ENCODE measurements at regions not wholly inside any gene's neighbourhood (a gene's known extent, or its start where the extent isn't known, plus 50 kb on each side); places are given as distances from the start of the nearest gene placed in this dataset.

DNA sequence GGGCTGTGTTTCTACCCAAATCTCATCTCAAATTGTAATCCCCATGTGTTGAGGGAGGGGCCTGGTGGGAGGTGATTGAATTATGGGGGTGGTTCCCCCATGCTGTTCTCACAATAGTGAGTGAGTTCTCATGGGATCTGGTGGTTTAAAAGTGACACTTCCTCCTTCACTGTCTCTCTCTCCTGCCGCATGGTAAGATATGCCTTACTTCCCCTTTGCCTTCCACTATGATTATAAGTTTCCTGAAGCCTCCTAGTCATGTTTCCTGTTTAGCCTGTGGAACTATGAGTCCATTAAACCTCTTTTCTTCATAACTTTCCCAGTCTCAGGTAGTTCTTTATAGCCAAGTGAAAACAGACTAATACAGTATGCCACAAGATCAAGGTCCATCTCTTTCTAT lies 70.0 kb upstream of the MSX1 start:
- no peak overlapping the region for H3K9ac ChIP-seq (ENCODE audit: low read depth, low read length, poor library complexity)
- no peak overlapping the region for H3K18ac ChIP-seq (ENCODE audit: low read length)
- H4K8ac ChIP-seq (ENCODE audit: low read depth, low read length), result no peak overlapping the region
- no peak overlapping the region for H2AK5ac ChIP-seq (ENCODE audit: low read depth, low read length)
- H3K27me3 ChIP-seq (ENCODE audit: control insufficient read depth in 3 of 3, insufficient read depth in 3 of 3, low read depth in 1 of 3, low read length in 3 of 3), result peaks cover 0 to 3% (median 2%) of the 10 kb centered on the region in 3 experiments
- H3K4me2 ChIP-seq (ENCODE audit: insufficient read depth, low read length, poor library complexity, severe bottlenecking), result no peak overlapping the region
- H2BK15ac ChIP-seq (ENCODE audit: low read length), result no peak overlapping the region
- DNase-seq (ENCODE audit: low spot score), result no peak
- WGBS, 2 donors (ENCODE audit: extremely low coverage in 2 of 2, insufficient read length in 2 of 2, insufficient replicate concordance in 1 of 2), result no CpG with 5 or more reads among the region's 1 CpG
- H3K79me1 ChIP-seq (ENCODE audit: low read depth, low read length), result no peaks in the 10 kb centered on the region
- no peak overlapping the region for H2BK120ac ChIP-seq (ENCODE audit: low read depth, low read length)
- no peak overlapping the region for H3K27ac ChIP-seq (replicated peaks; ENCODE audit: low read length)
- H3K9me3 ChIP-seq (replicated peaks in 1 of 2; ENCODE audit: control insufficient read depth in 2 of 2, insufficient read depth in 1 of 2, low read depth in 1 of 2, low read length in 2 of 2), result peaks cover 12% of the 10 kb centered on the region in 2 donors
- H2AFZ ChIP-seq (ENCODE audit: low read length), result no peak overlapping the region
- peaks cover 4 to 16% of the 10 kb centered on the region in 2 donors for H3K4me1 ChIP-seq (ENCODE audit: control insufficient read depth in 2 of 2, insufficient read depth in 1 of 2, low read depth in 1 of 2, low read length in 2 of 2)
- H3K36me3 ChIP-seq (replicated peaks in 1 of 2; ENCODE audit: control insufficient read depth in 2 of 2, insufficient read depth in 2 of 2, low read length in 2 of 2), result no peaks in the 10 kb centered on the region
- no peak overlapping the region for H3K4ac ChIP-seq (ENCODE audit: low read length)
- no peak overlapping the region for H2BK5ac ChIP-seq (ENCODE audit: low read length)
- H2BK12ac ChIP-seq (ENCODE audit: low read length), result no peak overlapping the region
- H3K4me3 ChIP-seq (ENCODE audit: low read length in 2 of 2), result no peak overlapping the region
- H3K14ac ChIP-seq (ENCODE audit: low read length), result no peak overlapping the region
- H4K91ac ChIP-seq (ENCODE audit: low read depth, low read length, poor library complexity), result no peak overlapping the region
- no peak overlapping the region for H3K23ac ChIP-seq (ENCODE audit: low read depth, low read length, poor library complexity)

DNA sequence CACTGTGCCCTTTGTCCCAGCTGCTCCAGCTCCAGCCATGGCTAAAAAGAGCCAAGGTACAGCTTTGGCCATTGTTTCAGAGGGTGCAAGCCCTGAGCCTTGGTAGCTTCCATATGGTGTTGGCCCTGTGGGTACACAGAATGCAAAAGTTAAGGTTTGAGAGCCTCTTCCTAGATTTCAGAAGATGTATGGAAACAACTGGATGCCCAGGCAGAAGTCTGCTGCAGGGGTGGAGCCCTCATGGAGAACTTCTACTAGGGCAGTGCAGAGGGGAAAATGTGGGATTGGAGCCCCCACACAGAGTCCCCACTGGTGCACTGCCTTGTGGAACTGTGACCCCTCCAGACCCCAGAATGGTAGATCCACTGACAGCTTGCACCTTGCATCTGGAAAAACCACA lies 70.9 kb upstream of the MSX1 start:
- H3K36me3 ChIP-seq (replicated peaks in 1 of 2; ENCODE audit: control insufficient read depth in 2 of 2, insufficient read depth in 2 of 2, low read length in 2 of 2), result no peaks in the 10 kb centered on the region
- H4K91ac ChIP-seq (ENCODE audit: low read depth, low read length, poor library complexity), result no peak overlapping the region
- H2BK120ac ChIP-seq (ENCODE audit: low read depth, low read length), result no peak overlapping the region
- H2BK15ac ChIP-seq (ENCODE audit: low read length), result no peak overlapping the region
- no peak overlapping the region for H3K4ac ChIP-seq (ENCODE audit: low read length)
- no peak overlapping the region for H2BK12ac ChIP-seq (ENCODE audit: low read length)
- H3K14ac ChIP-seq (ENCODE audit: low read length), result no peak overlapping the region
- H3K4me2 ChIP-seq (ENCODE audit: insufficient read depth, low read length, poor library complexity, severe bottlenecking), result no peak overlapping the region
- H3K18ac ChIP-seq (ENCODE audit: low read length), result no peak overlapping the region
- H3K9me3 ChIP-seq (replicated peaks in 1 of 2; ENCODE audit: control insufficient read depth in 2 of 2, insufficient read depth in 1 of 2, low read depth in 1 of 2, low read length in 2 of 2), result peaks cover 12% of the 10 kb centered on the region in 2 donors
- peaks cover 0 to 5% (median 2%) of the 10 kb centered on the region in 3 experiments for H3K27me3 ChIP-seq (ENCODE audit: control insufficient read depth in 3 of 3, insufficient read depth in 3 of 3, low read depth in 1 of 3, low read length in 3 of 3)
- no peak for DNase-seq (ENCODE audit: low spot score)
- no peak overlapping the region for H2AFZ ChIP-seq (ENCODE audit: low read length)
- H2BK5ac ChIP-seq (ENCODE audit: low read length), result no peak overlapping the region
- no peak overlapping the region for H3K4me3 ChIP-seq (ENCODE audit: low read length in 2 of 2)
- H3K4me1 ChIP-seq (ENCODE audit: control insufficient read depth in 2 of 2, insufficient read depth in 1 of 2, low read depth in 1 of 2, low read length in 2 of 2), result peaks cover 4 to 23% of the 10 kb centered on the region in 2 donors
- H4K8ac ChIP-seq (ENCODE audit: low read depth, low read length), result no peak overlapping the region
- no peak overlapping the region for H3K9ac ChIP-seq (ENCODE audit: low read depth, low read length, poor library complexity)
- no peak overlapping the region for H2AK5ac ChIP-seq (ENCODE audit: low read depth, low read length)
- H3K23ac ChIP-seq (ENCODE audit: low read depth, low read length, poor library complexity), result no peak overlapping the region
- no peak overlapping the region for H3K27ac ChIP-seq (replicated peaks; ENCODE audit: low read length)
- no peaks in the 10 kb centered on the region for H3K79me1 ChIP-seq (ENCODE audit: low read depth, low read length)

DNA sequence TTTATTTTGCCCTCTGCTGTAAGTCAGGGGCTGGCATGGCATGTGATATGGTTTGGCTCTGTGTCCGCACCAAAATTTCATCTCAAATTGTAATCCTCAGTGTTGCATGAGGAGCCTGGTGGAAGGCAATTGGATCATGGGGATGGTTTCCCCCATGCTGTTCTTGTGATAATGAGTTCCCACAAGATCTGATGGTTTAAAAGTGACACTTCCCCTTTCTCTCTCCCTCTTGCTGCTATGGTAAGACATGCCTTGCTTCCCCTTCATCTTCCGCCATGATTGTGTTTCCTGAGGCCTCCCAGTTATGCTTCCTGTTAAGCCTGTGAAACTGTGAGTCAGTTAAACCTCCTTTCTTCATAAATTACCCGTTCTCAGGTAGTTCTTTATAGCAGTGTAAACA lies 72.0 kb upstream of the MSX1 start:
- no peak overlapping the region for H2BK5ac ChIP-seq (ENCODE audit: low read length)
- H3K9ac ChIP-seq (ENCODE audit: low read depth, low read length, poor library complexity), result no peak overlapping the region
- no peak overlapping the region for H2BK12ac ChIP-seq (ENCODE audit: low read length)
- no peak overlapping the region for H2AK5ac ChIP-seq (ENCODE audit: low read depth, low read length)
- H2AFZ ChIP-seq (ENCODE audit: low read length), result no peak overlapping the region
- no peak overlapping the region for H3K18ac ChIP-seq (ENCODE audit: low read length)
- H3K4me3 ChIP-seq (ENCODE audit: low read length in 2 of 2), result no peak overlapping the region
- no peak overlapping the region for H3K4ac ChIP-seq (ENCODE audit: low read length)
- no CpG with 5 or more reads among the region's 3 CpGs for WGBS, 2 donors (ENCODE audit: extremely low coverage in 2 of 2, insufficient read length in 2 of 2, insufficient replicate concordance in 1 of 2)
- H4K8ac ChIP-seq (ENCODE audit: low read depth, low read length), result no peak overlapping the region
- H3K4me1 ChIP-seq (ENCODE audit: control insufficient read depth in 2 of 2, insufficient read depth in 1 of 2, low read depth in 1 of 2, low read length in 2 of 2), result peaks cover 4 to 23% of the 10 kb centered on the region in 2 donors
- H2BK120ac ChIP-seq (ENCODE audit: low read depth, low read length), result no peak overlapping the region
- DNase-seq (ENCODE audit: low spot score), result no peak
- no peak overlapping the region for H3K4me2 ChIP-seq (ENCODE audit: insufficient read depth, low read length, poor library complexity, severe bottlenecking)
- no peaks in the 10 kb centered on the region for H3K79me1 ChIP-seq (ENCODE audit: low read depth, low read length)
- H3K36me3 ChIP-seq (replicated peaks in 1 of 2; ENCODE audit: control insufficient read depth in 2 of 2, insufficient read depth in 2 of 2, low read length in 2 of 2), result no peaks in the 10 kb centered on the region
- H3K14ac ChIP-seq (ENCODE audit: low read length), result no peak overlapping the region
- H3K27ac ChIP-seq (replicated peaks; ENCODE audit: low read length), result no peak overlapping the region
- no peak overlapping the region for H4K91ac ChIP-seq (ENCODE audit: low read depth, low read length, poor library complexity)
- peaks cover 10 to 12% of the 10 kb centered on the region in 2 donors for H3K9me3 ChIP-seq (replicated peaks in 1 of 2; ENCODE audit: control insufficient read depth in 2 of 2, insufficient read depth in 1 of 2, low read depth in 1 of 2, low read length in 2 of 2)
- peaks cover 0 to 9% (median 2%) of the 10 kb centered on the region in 3 experiments for H3K27me3 ChIP-seq (ENCODE audit: control insufficient read depth in 3 of 3, insufficient read depth in 3 of 3, low read depth in 1 of 3, low read length in 3 of 3)
- no peak overlapping the region for H2BK15ac ChIP-seq (ENCODE audit: low read length)
- H3K23ac ChIP-seq (ENCODE audit: low read depth, low read length, poor library complexity), result no peak overlapping the region

DNA sequence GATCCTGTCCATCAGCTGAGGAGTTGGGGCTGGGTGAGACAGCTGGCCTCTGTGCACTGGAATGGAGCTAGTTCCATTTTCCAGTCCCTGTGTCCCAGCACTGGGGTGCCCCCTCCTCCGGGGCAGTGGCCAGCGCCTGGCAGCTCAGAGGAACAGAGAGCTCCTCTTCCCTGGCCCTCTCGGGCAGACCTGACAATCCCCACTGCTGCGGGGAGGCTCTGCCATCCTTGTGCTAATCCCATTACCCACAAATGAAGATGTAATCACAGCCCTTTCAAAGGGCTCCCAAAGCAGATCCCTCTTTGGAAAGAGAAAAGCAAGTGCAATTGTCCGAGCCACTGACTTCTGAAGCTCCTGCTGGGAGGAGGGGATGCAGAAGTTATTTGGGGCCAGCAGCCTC lies 75.1 kb upstream of the MSX1 start:
- no peak overlapping the region for H4K8ac ChIP-seq (ENCODE audit: low read depth, low read length)
- DNase-seq (ENCODE audit: low spot score), result no peak

More for the DNA sequence above, 75.1 kb upstream of the MSX1 start:
- Histone ChIP-seq H2BK15ac (ENCODE audit: low read length) (no peak overlapping the region), H3K27me3 (ENCODE audit: control insufficient read depth in 3 of 3, insufficient read depth in 3 of 3, low read depth in 1 of 3, low read length in 3 of 3) (peaks cover 0 to 17% (median 0%) of the 10 kb centered on the region in 3 experiments), H3K4me1 (ENCODE audit: control insufficient read depth in 2 of 2, insufficient read depth in 1 of 2, low read depth in 1 of 2, low read length in 2 of 2) (peaks cover 0 to 12% of the 10 kb centered on the region in 2 donors), H2BK5ac (ENCODE audit: low read length) (no peak overlapping the region), H2AFZ (ENCODE audit: low read length) (no peak overlapping the region), H2AK5ac (ENCODE audit: low read depth, low read length) (peak overlapping the region; percentile 71), H3K14ac (ENCODE audit: low read length) (no peak overlapping the region), H3K9me3 (replicated peaks in 1 of 2; ENCODE audit: control insufficient read depth in 2 of 2, insufficient read depth in 1 of 2, low read depth in 1 of 2, low read length in 2 of 2) (peaks cover 8% of the 10 kb centered on the region in 2 donors), H3K23ac (ENCODE audit: low read depth, low read length, poor library complexity) (no peak overlapping the region), H3K9ac (ENCODE audit: low read depth, low read length, poor library complexity) (peak overlapping the region; percentile 32), H3K4ac (ENCODE audit: low read length) (no peak overlapping the region), H3K36me3 (replicated peaks in 1 of 2; ENCODE audit: control insufficient read depth in 2 of 2, insufficient read depth in 2 of 2, low read length in 2 of 2) (no peaks in the 10 kb centered on the region), H3K27ac (replicated peaks; ENCODE audit: low read length) (no peak overlapping the region), H3K79me1 (ENCODE audit: low read depth, low read length) (no peaks in the 10 kb centered on the region), H4K91ac (ENCODE audit: low read depth, low read length, poor library complexity) (no peak overlapping the region), H2BK12ac (ENCODE audit: low read length) (no peak overlapping the region), H3K18ac (ENCODE audit: low read length) (no peak overlapping the region), H3K4me3 (ENCODE audit: low read length in 2 of 2) (no peak overlapping the region), H2BK120ac (ENCODE audit: low read depth, low read length) (no peak overlapping the region), H3K4me2 (ENCODE audit: insufficient read depth, low read length, poor library complexity, severe bottlenecking) (peak overlapping the region; percentile 30)
- WGBS, 2 donors (ENCODE audit: extremely low coverage in 2 of 2, insufficient read length in 2 of 2, insufficient replicate concordance in 1 of 2), result no CpG with 5 or more reads among the region's 5 CpGs
